B cell (primary cell): ENCODE measurements at regions not wholly inside any gene's neighbourhood (a gene's known extent, or its start where the extent isn't known, plus 50 kb on each side); places are given as distances from the start of the nearest gene placed in this dataset.

Experiments
- ATAC-seq: fragments of 200-7000 bp; cut with Tn5 transposase; one replicate; pipeline ENCODE4 v1.10.0; 2021; ENCODE audit warnings: low read depth, mild to moderate bottlenecking, moderate number of reproducible peaks, moderate library complexity
- CTCF ChIA-PET: fragments of 350-600 bp; sonication (Branson Sonifier 250); formaldehyde crosslinking; loops from one replicate; lab custom pipeline; 2021; ENCODE audit warnings: antibody characterized with exemption, inconsistent platforms; lab: Charles Lee
- POLR2A ChIA-PET: fragments of 350-600 bp; sonication (Branson Sonifier 250); formaldehyde crosslinking; loops from one replicate; lab custom pipeline; 2021; ENCODE audit warnings: antibody characterized with exemption; lab: Charles Lee
- DNase-seq: peaks from one replicate; pipeline ENCODE4 v3.0.0; 2013
- H2AFZ ChIP-seq: 2 replicates; pipeline ENCODE4 v1.6.1; 2012; ENCODE audit warnings: mild to moderate bottlenecking, low read depth, low read length; ENCODE audit not compliant: insufficient read depth, poor library complexity, severe bottlenecking
- H3K27ac ChIP-seq, 2 donors: 1 replicate in 1 of 2; 2 replicates in 1 of 2; pipeline ENCODE4 v1.5.1; 2012 to 2013; ENCODE audit warnings: low read length in 2 of 2, mild to moderate bottlenecking in 2 of 2, moderate library complexity in 1 of 2
- H3K27me3 ChIP-seq, 4 experiments: fragments of 200-600 bp in 1 of 4; sonication (generic) in 1 of 4; replicated peaks in 1 of 4; 1 replicate in 2 of 4; 2 replicates in 2 of 4; pipeline versions ENCODE4 v1.6.1 to v1.7.0; 2013 to 2016; ENCODE audit warnings: low read length in 3 of 4, mild to moderate bottlenecking in 2 of 4, mixed read lengths in 1 of 4, moderate library complexity in 1 of 4; ENCODE audit not compliant: insufficient read depth in 4 of 4, control insufficient read depth in 3 of 4; ENCODE audit errors: control extremely low read depth in 1 of 4
- H3K36me3 ChIP-seq, 2 experiments: replicated peaks in 1 of 2; 1 replicate in 1 of 2; 2 replicates in 1 of 2; pipeline versions ENCODE4 v1.6.1 to v1.7.1; 2013; ENCODE audit warnings: low read length in 1 of 2; ENCODE audit not compliant: insufficient read depth in 2 of 2, control insufficient read depth in 1 of 2; ENCODE audit errors: control extremely low read depth in 1 of 2, extremely low read depth in 1 of 2
- H3K4me1 ChIP-seq, 2 donors: fragments of 200-600 bp in 1 of 2; sonication (generic) in 1 of 2; 1 replicate in 1 of 2; 2 replicates in 1 of 2; pipeline versions ENCODE4 v1.5.1 to v1.6.1; 2013 to 2017; ENCODE audit warnings: low read length in 2 of 2; ENCODE audit not compliant: control insufficient read depth in 2 of 2, insufficient read depth in 2 of 2
- H3K4me2 ChIP-seq: replicated peaks from 2 replicates; pipeline ENCODE3; 2012; ENCODE audit warnings: mild to moderate bottlenecking, low read depth, low read length; ENCODE audit not compliant: poor library complexity, severe bottlenecking
- H3K4me3 ChIP-seq, 5 experiments: fragments of 200-600 bp in 1 of 5; sonication (generic) in 1 of 5; 1 replicate in 3 of 5; 2 replicates in 2 of 5; pipeline versions ENCODE4 v1.5.1 to v1.7.0; 2011 to 2016; ENCODE audit warnings: low read length in 4 of 5, mild to moderate bottlenecking in 4 of 5, low read depth in 2 of 5, control low read depth in 1 of 5, moderate library complexity in 1 of 5; ENCODE audit not compliant: insufficient read depth in 1 of 5; ENCODE audit errors: control extremely low read depth in 1 of 5, extremely low read depth in 1 of 5
- H3K79me2 ChIP-seq: fragments of 200-600 bp; sonication (generic); one replicate; pipeline ENCODE4 v1.6.0; 2016; ENCODE audit warnings: low read length; ENCODE audit not compliant: control insufficient read depth, insufficient read depth
- H3K9ac ChIP-seq: fragments of 200-600 bp; sonication (generic); 2 replicates; pipeline ENCODE4 v1.6.1; 2017; ENCODE audit warnings: mild to moderate bottlenecking, low read length, moderate library complexity
- H3K9me3 ChIP-seq, 3 donors: one replicate each; pipeline versions ENCODE4 v1.6.1 to v1.7.1; 2013; ENCODE audit warnings: low read length in 2 of 3; ENCODE audit not compliant: control insufficient read depth in 2 of 3, insufficient read depth in 1 of 3; ENCODE audit errors: control extremely low read depth in 1 of 3
- H4K20me1 ChIP-seq: 2 replicates; pipeline ENCODE4 v1.6.0; 2012; ENCODE audit warnings: mild to moderate bottlenecking, low read length; ENCODE audit not compliant: insufficient read depth, control insufficient read depth, poor library complexity, severe bottlenecking
- H3K27ac Mint-ChIP-seq: one replicate; pipeline ENCODE4 v1.8.0; 2021; ENCODE audit warnings: mixed read lengths
- H3K27me3 Mint-ChIP-seq: one replicate; pipeline ENCODE4 v1.8.0; 2021; ENCODE audit warnings: mixed read lengths
- H3K4me1 Mint-ChIP-seq: one replicate; pipeline ENCODE4 v1.8.0; 2021; ENCODE audit warnings: mixed read lengths
- H3K4me3 Mint-ChIP-seq: one replicate; pipeline ENCODE4 v1.8.0; 2021; ENCODE audit warnings: mixed read lengths
- H3K9me3 Mint-ChIP-seq: one replicate; pipeline ENCODE4 v1.8.0; 2022; ENCODE audit warnings: mixed read lengths; ENCODE audit not compliant: insufficient read depth
- CTCF ChIP-seq: fragments of 200-600 bp; IDR thresholded peaks from one replicate; pipeline ENCODE4 v1.8.0; 2022; ENCODE audit warnings: antibody characterized with exemption, mild to moderate bottlenecking
- EZH2 ChIP-seq: IDR thresholded peaks from 2 replicates; pipeline ENCODE4 v1.6.1; 2012; ENCODE audit warnings: borderline replicate concordance, low read depth, mild to moderate bottlenecking, moderate library complexity, low read length; ENCODE audit not compliant: insufficient read depth, poor library complexity, severe bottlenecking
- WGBS: methylation state at CpG from one replicate; pipeline ENCODE4 v1.1.5; 2013; ENCODE audit warnings: missing lambda C conversion rate; ENCODE audit not compliant: insufficient coverage; 5-methylcytosine and 5-hydroxymethylcytosine counted together
- intact Hi-C: fragments of 100-400 bp; cut with micrococcal nuclease; formaldehyde crosslinking; loops from one replicate; pipeline ENCODE4 v1.10.0; 2022

DNA sequence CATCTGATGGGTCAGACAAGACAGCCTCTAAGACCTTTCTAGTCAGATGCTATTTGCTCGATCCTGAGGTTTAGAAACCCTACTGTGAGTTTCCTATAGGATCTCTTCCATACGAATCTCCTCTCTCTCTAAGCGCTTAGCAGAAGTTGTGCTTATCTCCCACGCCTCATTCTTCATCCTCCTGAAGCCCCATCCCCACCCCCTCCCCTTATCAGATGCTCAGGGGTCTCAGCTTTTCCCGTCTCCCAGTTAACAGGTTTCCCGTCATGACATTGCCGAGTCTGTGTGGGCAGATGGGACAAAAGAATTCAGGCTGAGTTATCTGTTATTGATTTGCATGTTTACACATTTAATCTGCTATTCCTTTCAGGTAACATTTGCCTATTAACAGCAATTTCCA lies 99.0 kb upstream of the PIRT start:
- ChIA-PET POLR2A (no interaction called here), CTCF (no interaction called here)
- H3K79me2 ChIP-seq, result no peaks in the 10 kb centered on the region
- no peaks in the 10 kb centered on the region for H3K27me3 ChIP-seq
- H3K4me2 ChIP-seq, result no peak overlapping the region
- no peak overlapping the region for H3K27ac ChIP-seq
- no peaks in the 10 kb centered on the region for H3K36me3 ChIP-seq
- H3K4me1 Mint-ChIP-seq, result no peaks in the 10 kb centered on the region
- no peaks in the 10 kb centered on the region for H3K4me1 ChIP-seq
- no peak overlapping the region for H3K4me3 ChIP-seq
- peaks cover 0 to 4% (median 0%) of the 10 kb centered on the region in 3 donors for H3K9me3 ChIP-seq
- 50% methylated on average over 2 of the region's 7 CpGs for WGBS
- TF ChIP-seq EZH2 (no peak), CTCF (no peak)
- intact Hi-C loops, result no loop called here
- H3K27ac Mint-ChIP-seq, result no peak overlapping the region
- no peak for ATAC-seq
- no peak overlapping the region for H3K4me3 Mint-ChIP-seq
- no peak for DNase-seq
- peaks cover 14% of the 10 kb centered on the region for H3K27me3 Mint-ChIP-seq
- no peaks in the 10 kb centered on the region for H4K20me1 ChIP-seq
- H3K9me3 Mint-ChIP-seq, result peaks cover 3% of the 10 kb centered on the region
- H3K9ac ChIP-seq, result no peak overlapping the region
- no peak overlapping the region for H2AFZ ChIP-seq

DNA sequence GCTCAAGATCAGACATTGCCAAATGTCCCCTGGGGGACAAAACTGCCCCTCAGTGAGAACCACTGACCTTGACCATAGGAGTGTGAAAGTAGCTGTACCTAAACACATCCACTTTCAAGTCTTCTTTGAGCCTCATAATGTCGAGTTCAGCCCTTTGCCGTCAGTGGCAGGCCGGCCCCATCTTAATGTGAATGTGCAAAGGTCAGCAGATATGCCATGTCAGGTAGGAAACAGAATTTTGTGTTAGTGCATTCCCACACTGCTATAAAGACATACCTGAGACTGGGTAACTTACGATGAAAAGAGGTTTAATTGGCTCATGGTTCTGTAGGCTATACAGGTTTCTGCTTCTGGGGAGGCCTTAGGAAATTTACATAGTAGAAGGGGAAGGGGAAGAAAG lies 95.1 kb upstream of the PIRT start:
- DNase-seq (no peak), ATAC-seq (no peak)
- ChIA-PET POLR2A (no interaction called here), CTCF (no interaction called here)
- H3K27me3 ChIP-seq, result no peaks in the 10 kb centered on the region
- H2AFZ ChIP-seq, result no peak overlapping the region
- H3K79me2 ChIP-seq, result no peaks in the 10 kb centered on the region
- no peak overlapping the region for H3K4me3 ChIP-seq
- H3K27me3 Mint-ChIP-seq, result peaks cover 8% of the 10 kb centered on the region
- WGBS, result no CpG with 5 or more reads among the region's 4 CpGs
- intact Hi-C loops, result no loop called here
- H3K36me3 ChIP-seq, result no peaks in the 10 kb centered on the region
- H3K27ac ChIP-seq, result no peak overlapping the region
- no peak overlapping the region for H3K4me3 Mint-ChIP-seq
- peaks cover 0 to 6% (median 0%) of the 10 kb centered on the region in 3 donors for H3K9me3 ChIP-seq
- peaks cover 3% of the 10 kb centered on the region for H3K9me3 Mint-ChIP-seq
- no peaks in the 10 kb centered on the region for H4K20me1 ChIP-seq
- TF ChIP-seq CTCF (no peak), EZH2 (no peak)
- no peak overlapping the region for H3K9ac ChIP-seq
- H3K4me2 ChIP-seq, result no peak overlapping the region
- H3K4me1 Mint-ChIP-seq, result no peaks in the 10 kb centered on the region
- no peaks in the 10 kb centered on the region for H3K4me1 ChIP-seq
- H3K27ac Mint-ChIP-seq, result no peak overlapping the region
